ENCODE measurements at regions not wholly inside any gene's neighbourhood (a gene's known extent, or its start where the extent isn't known, plus 50 kb on each side); places are given as distances from the start of the nearest gene placed in this dataset.

- no peaks in the 10 kb centered on the region for H3K79me2 ChIP-seq (ENCODE audit: control insufficient read depth, insufficient read depth, low read length)
- TF ChIP-seq, protein P1, sequence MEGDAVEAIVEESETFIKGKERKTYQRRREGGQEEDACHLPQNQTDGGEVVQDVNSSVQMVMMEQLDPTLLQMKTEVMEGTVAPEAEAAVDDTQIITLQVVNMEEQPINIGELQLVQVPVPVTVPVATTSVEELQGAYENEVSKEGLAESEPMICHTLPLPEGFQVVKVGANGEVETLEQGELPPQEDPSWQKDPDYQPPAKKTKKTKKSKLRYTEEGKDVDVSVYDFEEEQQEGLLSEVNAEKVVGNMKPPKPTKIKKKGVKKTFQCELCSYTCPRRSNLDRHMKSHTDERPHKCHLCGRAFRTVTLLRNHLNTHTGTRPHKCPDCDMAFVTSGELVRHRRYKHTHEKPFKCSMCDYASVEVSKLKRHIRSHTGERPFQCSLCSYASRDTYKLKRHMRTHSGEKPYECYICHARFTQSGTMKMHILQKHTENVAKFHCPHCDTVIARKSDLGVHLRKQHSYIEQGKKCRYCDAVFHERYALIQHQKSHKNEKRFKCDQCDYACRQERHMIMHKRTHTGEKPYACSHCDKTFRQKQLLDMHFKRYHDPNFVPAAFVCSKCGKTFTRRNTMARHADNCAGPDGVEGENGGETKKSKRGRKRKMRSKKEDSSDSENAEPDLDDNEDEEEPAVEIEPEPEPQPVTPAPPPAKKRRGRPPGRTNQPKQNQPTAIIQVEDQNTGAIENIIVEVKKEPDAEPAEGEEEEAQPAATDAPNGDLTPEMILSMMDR (conservative IDR thresholded peaks at IDR 0.05 in 1 of 2, IDR thresholded peaks at IDR 0.05 in 1 of 2; ENCODE audit: low read depth in 1 of 2, low read length in 2 of 2): no peak
- no peak for TF ChIP-seq EZH2 (IDR thresholded peaks at IDR 0.05; ENCODE audit: low read length, missing control alignments)
- H3K9ac ChIP-seq (ENCODE audit: insufficient read depth, low read length): no peak overlapping the region
- H4K20me1 ChIP-seq (ENCODE audit: control insufficient read depth, extremely low read depth, insufficient read depth, low read length): no peaks in the 10 kb centered on the region
- H3K4me3 ChIP-seq (replicated peaks in 1 of 4; ENCODE audit: control extremely low read depth in 1 of 4, insufficient read depth in 1 of 4, low read depth in 3 of 4, low read length in 4 of 4): no peak overlapping the region
- no peaks in the 10 kb centered on the region for H3K4me1 ChIP-seq (ENCODE audit: control insufficient read depth, extremely low read depth, insufficient read depth, low read length)
- no peak overlapping the region for H3K27ac ChIP-seq (ENCODE audit: insufficient read depth, low read length)
- no peak for DNase-seq (ENCODE audit: low read depth in 2 of 2)
- no peaks in the 10 kb centered on the region for H3K36me3 ChIP-seq (ENCODE audit: control insufficient read depth, insufficient read depth, low read length)
- no peak overlapping the region for H3K4me2 ChIP-seq (ENCODE audit: extremely low read depth, insufficient read depth, low read length)
- H2AFZ ChIP-seq (ENCODE audit: low read length): no peak overlapping the region
- no peaks in the 10 kb centered on the region for H3K27me3 ChIP-seq (ENCODE audit: control insufficient read depth, insufficient read depth, low read length)
- H3K9me3 ChIP-seq (ENCODE audit: control insufficient read depth, insufficient read depth, low read depth, low read length): no peaks in the 10 kb centered on the region
Measured at GRCh38 chr9:118647331-118647730, 721.9 kb downstream of the BRINP1 start.

GRCh38 chr9:118650417-118650816 lies 718.8 kb downstream of the BRINP1 start:
- Histone ChIP-seq H4K20me1 (ENCODE audit: control insufficient read depth, extremely low read depth, insufficient read depth, low read length) (no peaks in the 10 kb centered on the region), H3K27me3 (ENCODE audit: control insufficient read depth, insufficient read depth, low read length) (no peaks in the 10 kb centered on the region), H3K27ac (ENCODE audit: insufficient read depth, low read length) (no peak overlapping the region), H3K79me2 (ENCODE audit: control insufficient read depth, insufficient read depth, low read length) (no peaks in the 10 kb centered on the region), H3K4me2 (ENCODE audit: extremely low read depth, insufficient read depth, low read length) (no peak overlapping the region), H3K4me3 (replicated peaks in 1 of 4; ENCODE audit: control extremely low read depth in 1 of 4, insufficient read depth in 1 of 4, low read depth in 3 of 4, low read length in 4 of 4) (no peak overlapping the region), H3K36me3 (ENCODE audit: control insufficient read depth, insufficient read depth, low read length) (no peaks in the 10 kb centered on the region), H3K9me3 (ENCODE audit: control insufficient read depth, insufficient read depth, low read depth, low read length) (no peaks in the 10 kb centered on the region), H3K4me1 (ENCODE audit: control insufficient read depth, extremely low read depth, insufficient read depth, low read length) (no peaks in the 10 kb centered on the region), H2AFZ (ENCODE audit: low read length) (no peak overlapping the region), H3K9ac (ENCODE audit: insufficient read depth, low read length) (no peak overlapping the region)
- TF ChIP-seq EZH2 (IDR thresholded peaks at IDR 0.05; ENCODE audit: low read length, missing control alignments): no peak
- TF ChIP-seq, protein P1 (conservative IDR thresholded peaks at IDR 0.05 in 1 of 2, IDR thresholded peaks at IDR 0.05 in 1 of 2; ENCODE audit: low read depth in 1 of 2, low read length in 2 of 2): no peak
- DNase-seq (ENCODE audit: low read depth in 2 of 2): no peak

GRCh38 chr9:118651511-118651910 lies 717.7 kb downstream of the BRINP1 start:
- no peak for DNase-seq (ENCODE audit: low read depth in 2 of 2)
- Histone ChIP-seq H3K4me2 (ENCODE audit: extremely low read depth, insufficient read depth, low read length) (no peak overlapping the region), H3K4me3 (replicated peaks in 1 of 4; ENCODE audit: control extremely low read depth in 1 of 4, insufficient read depth in 1 of 4, low read depth in 3 of 4, low read length in 4 of 4) (no peak overlapping the region), H3K9ac (ENCODE audit: insufficient read depth, low read length) (no peak overlapping the region), H3K36me3 (ENCODE audit: control insufficient read depth, insufficient read depth, low read length) (no peaks in the 10 kb centered on the region), H4K20me1 (ENCODE audit: control insufficient read depth, extremely low read depth, insufficient read depth, low read length) (no peaks in the 10 kb centered on the region), H3K9me3 (ENCODE audit: control insufficient read depth, insufficient read depth, low read depth, low read length) (no peaks in the 10 kb centered on the region), H3K4me1 (ENCODE audit: control insufficient read depth, extremely low read depth, insufficient read depth, low read length) (no peaks in the 10 kb centered on the region), H3K27me3 (ENCODE audit: control insufficient read depth, insufficient read depth, low read length) (no peaks in the 10 kb centered on the region), H2AFZ (ENCODE audit: low read length) (no peak overlapping the region), H3K27ac (ENCODE audit: insufficient read depth, low read length) (no peak overlapping the region), H3K79me2 (ENCODE audit: control insufficient read depth, insufficient read depth, low read length) (no peaks in the 10 kb centered on the region)
- no peak for TF ChIP-seq EZH2 (IDR thresholded peaks at IDR 0.05; ENCODE audit: low read length, missing control alignments)
- TF ChIP-seq, protein P1 (conservative IDR thresholded peaks at IDR 0.05 in 1 of 2, IDR thresholded peaks at IDR 0.05 in 1 of 2; ENCODE audit: low read depth in 1 of 2, low read length in 2 of 2): no peak
